HepG2 (cell line): ENCODE measurements at regions not wholly inside any gene's neighbourhood (a gene's known extent, or its start where the extent isn't known, plus 50 kb on each side); places are given as distances from the start of the nearest gene placed in this dataset.

Experiments
- CBFB ChIP-seq: sonication (generic); formaldehyde crosslinking; IDR thresholded peaks from 2 replicates; pipeline ENCODE4 v1.4.0; 2020; ENCODE audit warnings: missing genetic modification reagents
- CREM ChIP-seq, 2 experiments: sonication (generic) in 1 of 2; formaldehyde crosslinking in 1 of 2; IDR thresholded peaks; 2 replicates each; pipeline versions ENCODE4 v1.4.0 to v1.6.1; 2016 to 2020; ENCODE audit warnings: antibody characterized with exemption in 1 of 2, mild to moderate bottlenecking in 1 of 2, missing genetic modification reagents in 1 of 2
- FOSL2 ChIP-seq: sonication (generic); formaldehyde crosslinking; IDR thresholded peaks from 2 replicates; pipeline ENCODE4 v1.4.0; 2020; ENCODE audit warnings: missing genetic modification reagents
- HMGA1 ChIP-seq: sonication (generic); formaldehyde crosslinking; conservative IDR thresholded peaks from 2 replicates; pipeline ENCODE4 v1.4.0; 2020; ENCODE audit warnings: missing genetic modification reagents
- KLF6 ChIP-seq: IDR thresholded peaks from 2 replicates; pipeline ENCODE4 v1.8.0; 2016; ENCODE audit warnings: missing biosample characterization, missing genetic modification reagents
- MAZ ChIP-seq, 2 experiments: sonication (generic) in 1 of 2; formaldehyde crosslinking in 1 of 2; IDR thresholded peaks; 2 replicates each; pipeline versions ENCODE4 v1.5.0 to v1.6.1; 2012 to 2020; ENCODE audit warnings: low read depth in 2 of 2, mild to moderate bottlenecking in 2 of 2, borderline replicate concordance in 1 of 2, improper control_type of control experiment in 1 of 2, low read length in 1 of 2, missing genetic modification reagents in 1 of 2, moderate library complexity in 1 of 2
- MEIS1 ChIP-seq: sonication (generic); formaldehyde crosslinking; IDR thresholded peaks from 2 replicates; pipeline ENCODE4 v1.9.0; 2021; ENCODE audit warnings: mild to moderate bottlenecking, missing genetic modification reagents, moderate library complexity, borderline replicate concordance
- NFKBIZ ChIP-seq: IDR thresholded peaks from 2 replicates; pipeline ENCODE4 v1.6.1; 2018; ENCODE audit warnings: missing genetic modification reagents, missing compliant biosample characterization
- NR1H2 ChIP-seq: sonication (generic); formaldehyde crosslinking; IDR thresholded peaks from 2 replicates; pipeline ENCODE4 v1.8.1; 2022; ENCODE audit warnings: low read depth, missing genetic modification reagents, borderline replicate concordance
- POLR2AphosphoS5 ChIP-seq: IDR thresholded peaks from 2 replicates; pipeline ENCODE4 v1.6.1; 2012; ENCODE audit warnings: low read depth, low read length
- SNAPC2 ChIP-seq: sonication (generic); formaldehyde crosslinking; IDR thresholded peaks from 2 replicates; pipeline ENCODE4 v1.8.1; 2022; ENCODE audit warnings: mild to moderate bottlenecking, missing genetic modification reagents
- SRY ChIP-seq: sonication (generic); formaldehyde crosslinking; IDR thresholded peaks from 2 replicates; pipeline ENCODE4 v1.8.0; 2022; ENCODE audit warnings: mild to moderate bottlenecking, missing genetic modification reagents
- TCF12 ChIP-seq, 2 experiments: fragments of 450-650 bp in 1 of 2; sonication (generic) in 1 of 2; formaldehyde crosslinking in 1 of 2; IDR thresholded peaks; 2 replicates each; pipeline versions ENCODE4 v1.6.1 to v1.8.0; 2017 to 2022; ENCODE audit warnings: antibody characterized with exemption in 1 of 2, mild to moderate bottlenecking in 1 of 2, missing genetic modification reagents in 1 of 2, moderate library complexity in 1 of 2
- XBP1 ChIP-seq: sonication (generic); formaldehyde crosslinking; IDR thresholded peaks from 2 replicates; pipeline ENCODE4 v1.5.0; 2020; ENCODE audit warnings: missing genetic modification reagents
- ZNF12 ChIP-seq: sonication (generic); formaldehyde crosslinking; IDR thresholded peaks from 2 replicates; pipeline ENCODE4 v1.5.0; 2020; ENCODE audit warnings: missing genetic modification reagents
- ZNF160 ChIP-seq: sonication (generic); formaldehyde crosslinking; IDR thresholded peaks from 2 replicates; pipeline ENCODE4 v1.8.0; 2022; ENCODE audit warnings: mild to moderate bottlenecking, inconsistent platforms, missing genetic modification reagents
- ZNF382 ChIP-seq: sonication (generic); formaldehyde crosslinking; IDR thresholded peaks from 2 replicates; pipeline ENCODE4 v1.5.0; 2020; ENCODE audit warnings: missing genetic modification reagents, mild to moderate bottlenecking, borderline replicate concordance
- ZNF430 ChIP-seq: sonication (generic); formaldehyde crosslinking; IDR thresholded peaks from 2 replicates; pipeline ENCODE4 v1.9.0; 2021; ENCODE audit warnings: mild to moderate bottlenecking, missing genetic modification reagents
- ZNF44 ChIP-seq: sonication (generic); formaldehyde crosslinking; IDR thresholded peaks from 2 replicates; pipeline ENCODE4 v1.5.1; 2020; ENCODE audit warnings: mild to moderate bottlenecking, missing genetic modification reagents
- ZNF441 ChIP-seq: sonication (generic); formaldehyde crosslinking; IDR thresholded peaks from 2 replicates; pipeline ENCODE4 v1.7.0; 2021; ENCODE audit warnings: missing genetic modification reagents, borderline replicate concordance
- ZNF775 ChIP-seq: sonication (generic); formaldehyde crosslinking; IDR thresholded peaks from 2 replicates; pipeline ENCODE4 v1.4.0; 2020; ENCODE audit warnings: missing genetic modification reagents, mild to moderate bottlenecking, moderate library complexity, borderline replicate concordance
- ZNF816 ChIP-seq: sonication (generic); formaldehyde crosslinking; IDR thresholded peaks from 2 replicates; pipeline ENCODE4 v1.8.0; 2022; ENCODE audit warnings: missing genetic modification reagents, mild to moderate bottlenecking, borderline replicate concordance
- TF ChIP-seq, protein P1 (sequence below): IDR thresholded peaks from 2 replicates; pipeline ENCODE4 v1.6.1; 2018; ENCODE audit warnings: missing genetic modification reagents, mild to moderate bottlenecking, missing compliant biosample characterization
- TF ChIP-seq, protein P2 (sequence below): IDR thresholded peaks from 2 replicates; pipeline ENCODE4 v1.6.1; 2012; ENCODE audit warnings: low read depth, low read length, improper control_type of control experiment
- TF ChIP-seq, protein P3 (sequence below): sonication (generic); formaldehyde crosslinking; IDR thresholded peaks from 2 replicates; pipeline ENCODE4 v1.9.0; 2021; ENCODE audit warnings: missing genetic modification reagents, borderline replicate concordance
- TF ChIP-seq, protein P4 (sequence below): sonication (generic); formaldehyde crosslinking; IDR thresholded peaks from 2 replicates; pipeline ENCODE4 v1.8.0; 2022; ENCODE audit warnings: mild to moderate bottlenecking, missing genetic modification reagents

DNA sequence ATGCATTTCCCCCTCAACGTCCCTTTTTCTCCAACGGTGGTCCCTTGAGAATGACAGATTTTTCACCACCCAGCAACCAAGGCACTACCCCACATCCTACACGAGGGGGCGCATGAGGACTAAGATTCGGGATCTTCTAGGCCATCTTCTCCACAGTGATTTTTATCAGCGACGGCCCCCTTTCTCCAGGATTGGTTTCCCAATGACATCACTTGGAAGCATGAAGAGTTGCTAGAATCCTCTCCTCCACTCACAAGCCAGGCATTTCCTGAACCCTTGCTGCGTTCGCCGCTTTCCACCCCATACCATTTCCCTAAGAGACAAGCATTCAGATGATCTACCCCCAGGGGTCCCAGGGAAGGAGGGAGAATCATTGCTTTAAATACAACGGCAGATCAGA is 252.0 kb downstream of the HIVEP2 start (continued):
- TF ChIP-seq ZNF382 (CRISPR knock-in tag) (no peak), ZNF160 (CRISPR knock-in tag) (no peak), TCF12 (IDR thresholded peaks at IDR 0.05) (no peak), TCF12 (CRISPR knock-in tag; IDR thresholded peaks at IDR 0.05) (no peak), XBP1 (CRISPR knock-in tag) (no peak), CBFB (CRISPR knock-in tag) (no peak), KLF6 (CRISPR knock-in tag) (no peak), MAZ (IDR thresholded peaks at IDR 0.05; ENCODE audit: borderline replicate concordance, low read depth, low read length) (no peak), MAZ (CRISPR knock-in tag; IDR thresholded peaks at IDR 0.05; ENCODE audit: low read depth) (no peak), SRY (CRISPR knock-in tag) (no peak), NFKBIZ (CRISPR knock-in tag) (no peak), NR1H2 (CRISPR knock-in tag) (no peak), SNAPC2 (CRISPR knock-in tag) (no peak), ZNF12 (no peak), ZNF430 (CRISPR knock-in tag) (no peak), HMGA1 (CRISPR knock-in tag) (no peak), FOSL2 (0 out of 2 replicates have a peak, but pooled peaks have one; percentile 9), MEIS1 (CRISPR knock-in tag) (no peak), ZNF816 (CRISPR knock-in tag) (no peak), ZNF441 (CRISPR knock-in tag) (no peak), POLR2AphosphoS5 (no peak), CREM (IDR thresholded peaks at IDR 0.05) (no peak), CREM (CRISPR knock-in tag; IDR thresholded peaks at IDR 0.05) (no peak), ZNF44 (CRISPR knock-in tag) (no peak), ZNF775 (CRISPR knock-in tag) (no peak)
- TF ChIP-seq, protein P1, sequence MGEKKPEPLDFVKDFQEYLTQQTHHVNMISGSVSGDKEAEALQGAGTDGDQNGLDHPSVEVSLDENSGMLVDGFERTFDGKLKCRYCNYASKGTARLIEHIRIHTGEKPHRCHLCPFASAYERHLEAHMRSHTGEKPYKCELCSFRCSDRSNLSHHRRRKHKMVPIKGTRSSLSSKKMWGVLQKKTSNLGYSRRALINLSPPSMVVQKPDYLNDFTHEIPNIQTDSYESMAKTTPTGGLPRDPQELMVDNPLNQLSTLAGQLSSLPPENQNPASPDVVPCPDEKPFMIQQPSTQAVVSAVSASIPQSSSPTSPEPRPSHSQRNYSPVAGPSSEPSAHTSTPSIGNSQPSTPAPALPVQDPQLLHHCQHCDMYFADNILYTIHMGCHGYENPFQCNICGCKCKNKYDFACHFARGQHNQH (CRISPR knock-in tag) = no peak
- TF ChIP-seq, protein P2, sequence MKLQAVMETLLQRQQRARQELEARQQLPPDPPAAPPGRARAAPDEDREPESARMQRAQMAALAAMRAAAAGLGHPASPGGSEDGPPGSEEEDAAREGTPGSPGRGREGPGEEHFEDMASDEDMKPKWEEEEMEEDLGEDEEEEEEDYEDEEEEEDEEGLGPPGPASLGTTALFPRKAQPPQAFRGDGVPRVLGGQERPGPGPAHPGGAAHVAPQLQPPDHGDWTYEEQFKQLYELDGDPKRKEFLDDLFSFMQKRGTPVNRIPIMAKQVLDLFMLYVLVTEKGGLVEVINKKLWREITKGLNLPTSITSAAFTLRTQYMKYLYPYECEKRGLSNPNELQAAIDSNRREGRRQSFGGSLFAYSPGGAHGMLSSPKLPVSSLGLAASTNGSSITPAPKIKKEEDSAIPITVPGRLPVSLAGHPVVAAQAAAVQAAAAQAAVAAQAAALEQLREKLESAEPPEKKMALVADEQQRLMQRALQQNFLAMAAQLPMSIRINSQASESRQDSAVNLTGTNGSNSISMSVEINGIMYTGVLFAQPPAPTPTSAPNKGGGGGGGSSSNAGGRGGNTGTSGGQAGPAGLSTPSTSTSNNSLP = no peak
- TF ChIP-seq, protein P3, sequence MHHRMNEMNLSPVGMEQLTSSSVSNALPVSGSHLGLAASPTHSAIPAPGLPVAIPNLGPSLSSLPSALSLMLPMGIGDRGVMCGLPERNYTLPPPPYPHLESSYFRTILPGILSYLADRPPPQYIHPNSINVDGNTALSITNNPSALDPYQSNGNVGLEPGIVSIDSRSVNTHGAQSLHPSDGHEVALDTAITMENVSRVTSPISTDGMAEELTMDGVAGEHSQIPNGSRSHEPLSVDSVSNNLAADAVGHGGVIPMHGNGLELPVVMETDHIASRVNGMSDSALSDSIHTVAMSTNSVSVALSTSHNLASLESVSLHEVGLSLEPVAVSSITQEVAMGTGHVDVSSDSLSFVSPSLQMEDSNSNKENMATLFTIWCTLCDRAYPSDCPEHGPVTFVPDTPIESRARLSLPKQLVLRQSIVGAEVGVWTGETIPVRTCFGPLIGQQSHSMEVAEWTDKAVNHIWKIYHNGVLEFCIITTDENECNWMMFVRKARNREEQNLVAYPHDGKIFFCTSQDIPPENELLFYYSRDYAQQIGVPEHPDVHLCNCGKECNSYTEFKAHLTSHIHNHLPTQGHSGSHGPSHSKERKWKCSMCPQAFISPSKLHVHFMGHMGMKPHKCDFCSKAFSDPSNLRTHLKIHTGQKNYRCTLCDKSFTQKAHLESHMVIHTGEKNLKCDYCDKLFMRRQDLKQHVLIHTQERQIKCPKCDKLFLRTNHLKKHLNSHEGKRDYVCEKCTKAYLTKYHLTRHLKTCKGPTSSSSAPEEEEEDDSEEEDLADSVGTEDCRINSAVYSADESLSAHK (CRISPR knock-in tag) = no peak
- TF ChIP-seq, protein P4, sequence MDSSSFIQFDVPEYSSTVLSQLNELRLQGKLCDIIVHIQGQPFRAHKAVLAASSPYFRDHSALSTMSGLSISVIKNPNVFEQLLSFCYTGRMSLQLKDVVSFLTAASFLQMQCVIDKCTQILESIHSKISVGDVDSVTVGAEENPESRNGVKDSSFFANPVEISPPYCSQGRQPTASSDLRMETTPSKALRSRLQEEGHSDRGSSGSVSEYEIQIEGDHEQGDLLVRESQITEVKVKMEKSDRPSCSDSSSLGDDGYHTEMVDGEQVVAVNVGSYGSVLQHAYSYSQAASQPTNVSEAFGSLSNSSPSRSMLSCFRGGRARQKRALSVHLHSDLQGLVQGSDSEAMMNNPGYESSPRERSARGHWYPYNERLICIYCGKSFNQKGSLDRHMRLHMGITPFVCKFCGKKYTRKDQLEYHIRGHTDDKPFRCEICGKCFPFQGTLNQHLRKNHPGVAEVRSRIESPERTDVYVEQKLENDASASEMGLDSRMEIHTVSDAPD (CRISPR knock-in tag) = no peak
